ENCODE measurements at regions not wholly inside any gene's neighbourhood (a gene's known extent, or its start where the extent isn't known, plus 50 kb on each side); places are given as distances from the start of the nearest gene placed in this dataset.

DNA sequence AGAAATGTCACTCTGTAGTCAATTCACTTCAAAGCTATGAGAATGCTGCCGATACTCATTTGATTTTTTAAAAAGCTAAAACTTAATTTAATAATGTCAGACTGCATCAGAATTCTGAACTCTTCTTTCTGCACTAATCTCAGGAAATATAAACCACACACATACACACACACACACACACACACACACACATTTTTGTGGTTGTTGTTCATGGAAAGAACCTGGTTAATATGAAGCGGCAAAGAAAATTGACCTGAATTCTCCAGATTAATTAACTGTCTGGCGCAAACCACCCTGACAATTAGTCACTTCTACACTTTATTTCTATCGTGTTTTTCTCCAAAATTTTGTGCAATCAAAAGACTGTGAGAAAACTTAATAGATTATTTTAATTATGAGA, 740.5 kb downstream of the TLE1 start:
- Histone ChIP-seq H3K4me1 (ENCODE audit: control insufficient read depth, insufficient read depth, low read length) (no peaks in the 10 kb centered on the region), H3K27ac (ENCODE audit: control insufficient read depth, insufficient read depth) (no peak overlapping the region), H3K9me3 (replicated peaks; ENCODE audit: control insufficient read depth, insufficient read depth, low read length) (no peaks in the 10 kb centered on the region), H3K36me3 (ENCODE audit: control insufficient read depth in 2 of 2, insufficient read depth in 2 of 2, low read length in 1 of 2) (no peaks in the 10 kb centered on the region), H3K79me2 (ENCODE audit: control insufficient read depth, insufficient read depth, low read length) (no peaks in the 10 kb centered on the region), H4K20me1 (ENCODE audit: control insufficient read depth, insufficient read depth) (no peaks in the 10 kb centered on the region), H3K9ac (ENCODE audit: control insufficient read depth, insufficient read depth, low read length) (no peak overlapping the region), H3K4me2 (ENCODE audit: control insufficient read depth, insufficient read depth) (no peak overlapping the region), H3K27me3 (replicated peaks in 1 of 2; ENCODE audit: control insufficient read depth in 2 of 2, insufficient read depth in 2 of 2, low read length in 1 of 2) (no peaks in the 10 kb centered on the region), H3K4me3 (no peak overlapping the region), H2AFZ (ENCODE audit: control insufficient read depth, low read depth, low read length) (no peak overlapping the region)
- RAD21 ChIA-PET (ENCODE audit: unreplicated experiment), result no interaction called here
- 67% methylated on average over 4 of the region's 4 CpGs for whole genome bisulfite sequencing (ENCODE audit: insufficient coverage, insufficient replicate concordance, low lambda C conversion rate, missing lambda C conversion rate)
- FAIRE-seq (no peak), ATAC-seq (no peak), DNase-seq (ENCODE audit: low read depth, low spot score) (no peak)
- POLR2A ChIA-PET, result no interaction called here
- in situ Hi-C loops (cut with MboI), result no loop called here
- CTCF ChIA-PET, result no interaction called here
- SMC1A ChIA-PET (ENCODE audit: uncharacterized antibody, unreplicated experiment), result no interaction called here
- TF ChIP-seq RFX5 (IDR thresholded peaks at IDR 0.05; ENCODE audit: low read depth, low read length), result no peak
- no peak for TF ChIP-seq HCFC1 (IDR thresholded peaks at IDR 0.05; ENCODE audit: low read length)
- no peak for TF ChIP-seq POLR2AphosphoS5 (IDR thresholded peaks at IDR 0.05; ENCODE audit: low read length)
- no peak for TF ChIP-seq TCF3 (IDR thresholded peaks at IDR 0.05; ENCODE audit: borderline replicate concordance, insufficient read depth, low read depth, low read length)
- TF ChIP-seq USF2 (IDR thresholded peaks at IDR 0.05; ENCODE audit: borderline replicate concordance, low read depth, low read length), result no peak
- TF ChIP-seq, protein P1, sequence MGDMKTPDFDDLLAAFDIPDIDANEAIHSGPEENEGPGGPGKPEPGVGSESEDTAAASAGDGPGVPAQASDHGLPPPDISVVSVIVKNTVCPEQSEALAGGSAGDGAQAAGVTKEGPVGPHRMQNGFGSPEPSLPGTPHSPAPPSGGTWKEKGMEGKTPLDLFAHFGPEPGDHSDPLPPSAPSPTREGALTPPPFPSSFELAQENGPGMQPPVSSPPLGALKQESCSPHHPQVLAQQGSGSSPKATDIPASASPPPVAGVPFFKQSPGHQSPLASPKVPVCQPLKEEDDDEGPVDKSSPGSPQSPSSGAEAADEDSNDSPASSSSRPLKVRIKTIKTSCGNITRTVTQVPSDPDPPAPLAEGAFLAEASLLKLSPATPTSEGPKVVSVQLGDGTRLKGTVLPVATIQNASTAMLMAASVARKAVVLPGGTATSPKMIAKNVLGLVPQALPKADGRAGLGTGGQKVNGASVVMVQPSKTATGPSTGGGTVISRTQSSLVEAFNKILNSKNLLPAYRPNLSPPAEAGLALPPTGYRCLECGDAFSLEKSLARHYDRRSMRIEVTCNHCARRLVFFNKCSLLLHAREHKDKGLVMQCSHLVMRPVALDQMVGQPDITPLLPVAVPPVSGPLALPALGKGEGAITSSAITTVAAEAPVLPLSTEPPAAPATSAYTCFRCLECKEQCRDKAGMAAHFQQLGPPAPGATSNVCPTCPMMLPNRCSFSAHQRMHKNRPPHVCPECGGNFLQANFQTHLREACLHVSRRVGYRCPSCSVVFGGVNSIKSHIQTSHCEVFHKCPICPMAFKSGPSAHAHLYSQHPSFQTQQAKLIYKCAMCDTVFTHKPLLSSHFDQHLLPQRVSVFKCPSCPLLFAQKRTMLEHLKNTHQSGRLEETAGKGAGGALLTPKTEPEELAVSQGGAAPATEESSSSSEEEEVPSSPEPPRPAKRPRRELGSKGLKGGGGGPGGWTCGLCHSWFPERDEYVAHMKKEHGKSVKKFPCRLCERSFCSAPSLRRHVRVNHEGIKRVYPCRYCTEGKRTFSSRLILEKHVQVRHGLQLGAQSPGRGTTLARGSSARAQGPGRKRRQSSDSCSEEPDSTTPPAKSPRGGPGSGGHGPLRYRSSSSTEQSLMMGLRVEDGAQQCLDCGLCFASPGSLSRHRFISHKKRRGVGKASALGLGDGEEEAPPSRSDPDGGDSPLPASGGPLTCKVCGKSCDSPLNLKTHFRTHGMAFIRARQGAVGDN (IDR thresholded peaks at IDR 0.05), result no peak
- no peak for TF ChIP-seq PKNOX1 (IDR thresholded peaks at IDR 0.05)
- BruUV-seq (replicated peaks), result no TSS peak
- intact Hi-C loops (cut with micrococcal nuclease; ENCODE audit: unreplicated experiment), result no loop called here

Measured in GM12878 (cell line).